DND-41 (cell line): ENCODE measurements at regions not wholly inside any gene's neighbourhood (a gene's known extent, or its start where the extent isn't known, plus 50 kb on each side); places are given as distances from the start of the nearest gene placed in this dataset.

Experiments used
- ATAC-seq: fragments of 200-7000 bp; cut with Tn5 transposase; 3 replicates; pipeline ENCODE4 v1.9.1; 2021; ENCODE audit warnings: low read depth; ENCODE audit not compliant: insufficient read depth
- DNase-seq: peaks from one replicate; pipeline ENCODE4 v3.0.0-alpha.2; 2020
- H2AFZ ChIP-seq: 2 replicates; pipeline ENCODE4 v1.6.0; 2012; ENCODE audit warnings: low read depth, low read length
- H3K27ac ChIP-seq: 2 replicates; pipeline ENCODE4 v1.5.1; 2012; ENCODE audit warnings: low read length, inconsistent platforms
- H3K27me3 ChIP-seq: fragments of 200-600 bp; sonication (generic); 2 replicates; pipeline ENCODE4 v1.6.0; 2012; ENCODE audit warnings: low read length, mild to moderate bottlenecking, inconsistent platforms; ENCODE audit not compliant: insufficient read depth, poor library complexity
- H3K36me3 ChIP-seq: 2 replicates; pipeline ENCODE4 v1.5.1; 2012; ENCODE audit warnings: low read length, inconsistent platforms; ENCODE audit not compliant: insufficient read depth
- H3K4me1 ChIP-seq: 2 replicates; pipeline ENCODE4 v1.5.1; 2012; ENCODE audit warnings: mild to moderate bottlenecking, low read length; ENCODE audit not compliant: insufficient read depth
- H3K4me2 ChIP-seq: 2 replicates; pipeline ENCODE4 v1.6.0; 2012; ENCODE audit warnings: mild to moderate bottlenecking, moderate library complexity, low read length, inconsistent platforms; ENCODE audit not compliant: insufficient read depth
- H3K4me3 ChIP-seq, 2 experiments: fragments of 200-600 bp in 1 of 2; shearing (Covaris generic) in 1 of 2; 2 replicates each; pipeline ENCODE4 v1.5.1; 2012 to 2016; ENCODE audit warnings: inconsistent platforms in 2 of 2, low read length in 2 of 2, mild to moderate bottlenecking in 2 of 2, low read depth in 1 of 2, moderate library complexity in 1 of 2
- H3K79me2 ChIP-seq: 2 replicates; pipeline ENCODE4 v1.6.0; 2012; ENCODE audit warnings: low read length, inconsistent platforms; ENCODE audit not compliant: insufficient read depth
- H3K9ac ChIP-seq: 2 replicates; pipeline ENCODE4 v1.6.0; 2012; ENCODE audit warnings: low read depth, mild to moderate bottlenecking, inconsistent platforms, low read length, moderate library complexity
- H3K9me3 ChIP-seq: 2 replicates; pipeline ENCODE4 v1.5.1; 2012; ENCODE audit warnings: low read length, moderate library complexity, mild to moderate bottlenecking, inconsistent platforms; ENCODE audit not compliant: insufficient read depth, severe bottlenecking
- H4K20me1 ChIP-seq: 2 replicates; pipeline ENCODE4 v1.6.0; 2012; ENCODE audit warnings: low read length; ENCODE audit not compliant: insufficient read depth
- CTCF ChIP-seq: IDR thresholded peaks from 2 replicates; pipeline ENCODE4 v1.5.1; 2012; ENCODE audit warnings: borderline replicate concordance, low read length, moderate library complexity, mild to moderate bottlenecking; ENCODE audit not compliant: poor library complexity, severe bottlenecking; ENCODE audit errors: extremely low read depth
- EZH2 ChIP-seq: IDR thresholded peaks from 3 replicates; pipeline ENCODE4 v1.6.1; 2012; ENCODE audit warnings: borderline replicate concordance, low read depth, mild to moderate bottlenecking, moderate library complexity, low read length, inconsistent platforms; ENCODE audit not compliant: severe bottlenecking

- ATAC-seq, result no peak
- no peak for DNase-seq
- Histone ChIP-seq H3K36me3 (no peaks in the 10 kb centered on the region), H3K79me2 (no peaks in the 10 kb centered on the region), H3K4me2 (no peak overlapping the region), H3K4me1 (peaks cover 7% of the 10 kb centered on the region), H3K9ac (no peak overlapping the region), H3K9me3 (no peaks in the 10 kb centered on the region), H2AFZ (peak overlapping the region; percentile 36; the same call in 1 of the 2 replicates), H3K27ac (no peak overlapping the region), H3K27me3 (no peaks in the 10 kb centered on the region), H4K20me1 (no peaks in the 10 kb centered on the region), H3K4me3 (no peak overlapping the region)
- TF ChIP-seq EZH2 (no peak), CTCF (no peak)
Measured at GRCh38 chr1:95730986-95731385, 497.0 kb downstream of the RWDD3 start.

GRCh38 chr1:95731466-95731865 lies 497.5 kb downstream of the RWDD3 start:
- no peak overlapping the region for H3K4me2 ChIP-seq
- H3K9ac ChIP-seq, result no peak overlapping the region
- no peak overlapping the region for H3K4me3 ChIP-seq
- peaks cover 7% of the 10 kb centered on the region for H3K4me1 ChIP-seq
- DNase-seq, result no peak
- no peaks in the 10 kb centered on the region for H4K20me1 ChIP-seq
- ATAC-seq, result no peak
- no peak for TF ChIP-seq EZH2
- no peak for TF ChIP-seq CTCF
- no peaks in the 10 kb centered on the region for H3K27me3 ChIP-seq
- H3K36me3 ChIP-seq, result no peaks in the 10 kb centered on the region
- no peaks in the 10 kb centered on the region for H3K79me2 ChIP-seq
- no peak overlapping the region for H3K27ac ChIP-seq
- H3K9me3 ChIP-seq, result no peaks in the 10 kb centered on the region
- H2AFZ ChIP-seq, result no peak overlapping the region

- no peak overlapping the region for H3K4me3 ChIP-seq
- no peaks in the 10 kb centered on the region for H3K79me2 ChIP-seq
- H3K9ac ChIP-seq, result no peak overlapping the region
- no peaks in the 10 kb centered on the region for H4K20me1 ChIP-seq
- no peaks in the 10 kb centered on the region for H3K36me3 ChIP-seq
- H3K9me3 ChIP-seq, result no peaks in the 10 kb centered on the region
- ATAC-seq, result no peak
- TF ChIP-seq CTCF (no peak), EZH2 (no peak)
- no peaks in the 10 kb centered on the region for H3K27me3 ChIP-seq
- H3K4me2 ChIP-seq, result no peak overlapping the region
- H3K4me1 ChIP-seq, result peaks cover 7% of the 10 kb centered on the region
- H2AFZ ChIP-seq, result no peak overlapping the region
- no peak overlapping the region for H3K27ac ChIP-seq
- no peak for DNase-seq
Measured at GRCh38 chr1:95733031-95733430, 499.0 kb downstream of the RWDD3 start.

GRCh38 chr1:95733671-95734070 lies 499.7 kb downstream of the RWDD3 start:
- TF ChIP-seq EZH2 (no peak), CTCF (no peak)
- ATAC-seq, result no peak
- Histone ChIP-seq H3K9ac (no peak overlapping the region), H3K4me3 (no peak overlapping the region), H3K4me1 (peaks cover 7% of the 10 kb centered on the region), H3K4me2 (no peak overlapping the region), H4K20me1 (no peaks in the 10 kb centered on the region), H2AFZ (no peak overlapping the region), H3K36me3 (no peaks in the 10 kb centered on the region), H3K79me2 (no peaks in the 10 kb centered on the region), H3K27me3 (no peaks in the 10 kb centered on the region), H3K9me3 (no peaks in the 10 kb centered on the region), H3K27ac (no peak overlapping the region)
- DNase-seq, result no peak
